CD4-positive, alpha-beta memory T cell (primary cell): ENCODE measurements at regions not wholly inside any gene's neighbourhood (a gene's known extent, or its start where the extent isn't known, plus 50 kb on each side); places are given as distances from the start of the nearest gene placed in this dataset.

Experiments
- CTCF ChIA-PET: fragments of 350-600 bp; sonication (Branson Sonifier 250); formaldehyde crosslinking; loops from one replicate; lab custom pipeline; 2021; ENCODE audit warnings: inconsistent platforms; ENCODE audit not compliant: partially characterized antibody; lab: Charles Lee
- POLR2A ChIA-PET: fragments of 350-600 bp; sonication (Branson Sonifier 250); formaldehyde crosslinking; loops from one replicate; lab custom pipeline; 2021; ENCODE audit not compliant: partially characterized antibody; lab: Charles Lee
- DNase-seq, 5 donors: peaks; one replicate each; pipeline versions ENCODE4 v3.0.0 to v3.0.0-alpha.2; 2020 to 2022; ENCODE audit warnings: mixed read lengths in 1 of 5
- H3K27ac ChIP-seq: one replicate; pipeline ENCODE4 v1.7.0; 2013; ENCODE audit warnings: low read depth, low read length
- H3K27me3 ChIP-seq: 2 replicates; pipeline ENCODE4 v1.7.0; 2013; ENCODE audit warnings: mild to moderate bottlenecking, low read length, moderate library complexity; ENCODE audit not compliant: insufficient read depth
- H3K36me3 ChIP-seq: 2 replicates; pipeline ENCODE4 v1.7.0; 2013; ENCODE audit warnings: mild to moderate bottlenecking, low read length, moderate library complexity; ENCODE audit not compliant: insufficient read depth
- H3K4me1 ChIP-seq: 2 replicates; pipeline ENCODE4 v1.7.0; 2013; ENCODE audit warnings: mild to moderate bottlenecking, low read length, moderate library complexity; ENCODE audit not compliant: insufficient read depth
- H3K4me3 ChIP-seq, 2 donors: one replicate each; pipeline ENCODE4 v1.7.0; 2013; ENCODE audit warnings: low read length in 2 of 2, mild to moderate bottlenecking in 1 of 2
- H3K9me3 ChIP-seq, 2 donors: one replicate each; pipeline ENCODE4 v1.7.0; 2013; ENCODE audit warnings: low read length in 2 of 2, control low read depth in 1 of 2; ENCODE audit not compliant: control insufficient read depth in 1 of 2
- H3K27ac Mint-ChIP-seq, 7 donors: one replicate each; pipeline ENCODE4 v1.8.0; 2020 to 2021; ENCODE audit warnings: mixed read lengths in 7 of 7, mild to moderate bottlenecking in 6 of 7, inconsistent platforms in 3 of 7, moderate library complexity in 3 of 7
- H3K27me3 Mint-ChIP-seq, 2 donors: one replicate each; pipeline ENCODE4 v1.8.0; 2020 to 2021; ENCODE audit warnings: mixed read lengths in 2 of 2
- H3K36me3 Mint-ChIP-seq, 2 donors: one replicate each; pipeline ENCODE4 v1.8.0; 2020 to 2021; ENCODE audit warnings: mixed read lengths in 2 of 2, inconsistent platforms in 1 of 2, mild to moderate bottlenecking in 1 of 2
- H3K4me1 Mint-ChIP-seq, 4 donors: one replicate each; pipeline ENCODE4 v1.8.0; 2020 to 2021; ENCODE audit warnings: mixed read lengths in 4 of 4, mild to moderate bottlenecking in 1 of 4
- H3K4me3 Mint-ChIP-seq, 8 donors: one replicate each; pipeline ENCODE4 v1.8.0; 2020 to 2021; ENCODE audit warnings: mixed read lengths in 8 of 8, mild to moderate bottlenecking in 7 of 8, moderate library complexity in 6 of 8, inconsistent platforms in 3 of 8
- H3K9me3 Mint-ChIP-seq, 8 donors: one replicate each; pipeline ENCODE4 v1.8.0; 2020 to 2021; ENCODE audit warnings: mixed read lengths in 8 of 8, mild to moderate bottlenecking in 5 of 8, inconsistent platforms in 3 of 8, moderate library complexity in 1 of 8
- intact Hi-C: fragments of 100-400 bp; cut with micrococcal nuclease; formaldehyde crosslinking; loops from one replicate; pipeline ENCODE4 v1.15.1; 2023

GRCh38 chr4:111943796-111944203, 201.5 kb upstream of the FAM241A start:
- no peaks in the 10 kb centered on the region for H3K36me3 ChIP-seq
- H3K27ac ChIP-seq, result no peak overlapping the region
- H3K4me3 ChIP-seq, result no peak overlapping the region
- no peaks in the 10 kb centered on the region for H3K9me3 Mint-ChIP-seq
- H3K36me3 Mint-ChIP-seq, result no peaks in the 10 kb centered on the region
- no peaks in the 10 kb centered on the region for H3K27me3 ChIP-seq
- H3K9me3 ChIP-seq, result no peaks in the 10 kb centered on the region
- H3K4me1 Mint-ChIP-seq, result no peaks in the 10 kb centered on the region
- intact Hi-C loops, result no loop called here
- ChIA-PET POLR2A (no interaction called here), CTCF (no interaction called here)
- DNase-seq, result no peak
- no peaks in the 10 kb centered on the region for H3K27me3 Mint-ChIP-seq
- H3K4me3 Mint-ChIP-seq, result no peak overlapping the region
- no peak overlapping the region for H3K27ac Mint-ChIP-seq
- H3K4me1 ChIP-seq, result no peaks in the 10 kb centered on the region

- ChIA-PET CTCF (no interaction called here), POLR2A (no interaction called here)
- Histone ChIP-seq H3K4me3 (no peak overlapping the region), H3K27ac (no peak overlapping the region), H3K27me3 (no peaks in the 10 kb centered on the region), H3K9me3 (no peaks in the 10 kb centered on the region), H3K4me1 (no peaks in the 10 kb centered on the region), H3K36me3 (no peaks in the 10 kb centered on the region)
- no peak for DNase-seq
- intact Hi-C loops, result no loop called here
- peaks cover 0 to 5% (median 0%) of the 10 kb centered on the region in 8 donors for H3K9me3 Mint-ChIP-seq
- H3K27me3 Mint-ChIP-seq, result no peaks in the 10 kb centered on the region
- no peaks in the 10 kb centered on the region for H3K36me3 Mint-ChIP-seq
- no peak overlapping the region for H3K27ac Mint-ChIP-seq
- no peaks in the 10 kb centered on the region for H3K4me1 Mint-ChIP-seq
- no peak overlapping the region for H3K4me3 Mint-ChIP-seq
Observed at GRCh38 chr4:111945014-111945413, 200.2 kb upstream of the FAM241A start.

- H3K36me3 ChIP-seq, result no peaks in the 10 kb centered on the region
- H3K4me3 ChIP-seq, result no peak overlapping the region
- H3K9me3 ChIP-seq, result no peaks in the 10 kb centered on the region
- ChIA-PET CTCF (no interaction called here), POLR2A (no interaction called here)
- Mint-ChIP-seq H3K9me3 (peaks cover 0 to 18% (median 0%) of the 10 kb centered on the region in 8 donors), H3K36me3 (no peaks in the 10 kb centered on the region), H3K4me1 (no peaks in the 10 kb centered on the region), H3K27ac (no peak overlapping the region), H3K27me3 (peaks cover 0 to 1% of the 10 kb centered on the region in 2 donors), H3K4me3 (no peak overlapping the region)
- no peaks in the 10 kb centered on the region for H3K27me3 ChIP-seq
- intact Hi-C loops, result no loop called here
- no peak for DNase-seq
- no peak overlapping the region for H3K27ac ChIP-seq
- no peaks in the 10 kb centered on the region for H3K4me1 ChIP-seq
Observed at GRCh38 chr4:111946800-111947199, 198.5 kb upstream of the FAM241A start.

GRCh38 chr4:111952688-111953087, 192.6 kb upstream of the FAM241A start:
- H3K4me3 Mint-ChIP-seq, result no peak overlapping the region
- H3K27ac ChIP-seq, result no peak overlapping the region

DNA sequence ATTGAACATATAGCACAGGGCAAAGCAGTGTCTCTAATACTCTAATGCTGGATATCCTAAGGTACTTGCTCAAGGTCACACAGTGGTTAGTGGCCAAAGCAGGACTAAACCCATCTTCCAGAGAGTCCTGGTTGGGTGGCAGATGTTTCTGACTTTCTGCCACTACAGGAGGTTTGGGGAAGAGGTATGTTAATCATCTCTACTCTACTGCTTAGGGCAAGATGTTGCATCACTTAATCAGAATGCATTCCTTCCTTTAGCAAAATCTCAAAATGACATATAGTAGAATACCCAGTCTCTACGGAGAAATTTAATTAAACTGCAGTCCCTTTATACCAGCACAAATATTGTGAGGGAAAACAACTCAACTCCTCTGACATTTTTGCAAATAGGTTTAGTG, 190.7 kb upstream of the FAM241A start:
- Mint-ChIP-seq H3K4me1 (no peaks in the 10 kb centered on the region), H3K36me3 (no peaks in the 10 kb centered on the region), H3K27ac (no peak overlapping the region), H3K9me3 (peaks cover 0 to 17% (median under 1%) of the 10 kb centered on the region in 8 donors), H3K4me3 (no peak overlapping the region), H3K27me3 (peaks cover 0 to 1% of the 10 kb centered on the region in 2 donors)
- no peak for DNase-seq
- Histone ChIP-seq H3K4me1 (no peaks in the 10 kb centered on the region), H3K9me3 (no peaks in the 10 kb centered on the region), H3K27ac (no peak overlapping the region), H3K36me3 (no peaks in the 10 kb centered on the region), H3K4me3 (no peak overlapping the region), H3K27me3 (no peaks in the 10 kb centered on the region)
- ChIA-PET CTCF (no interaction called here), POLR2A (no interaction called here)
- intact Hi-C loops, result no loop called here

More at GRCh38 chr4:111952688-111953087, 192.6 kb upstream of the FAM241A start:
- H3K9me3 ChIP-seq, result no peaks in the 10 kb centered on the region
- CTCF ChIA-PET, result no interaction called here
- H3K4me1 Mint-ChIP-seq, result no peaks in the 10 kb centered on the region
- no peaks in the 10 kb centered on the region for H3K27me3 ChIP-seq
- H3K9me3 Mint-ChIP-seq, result peaks cover 0 to 18% (median under 1%) of the 10 kb centered on the region in 8 donors
- no peak for DNase-seq
- no peaks in the 10 kb centered on the region for H3K36me3 ChIP-seq
- no peak overlapping the region for H3K4me3 ChIP-seq
- H3K36me3 Mint-ChIP-seq, result no peaks in the 10 kb centered on the region
- H3K27ac Mint-ChIP-seq, result no peak overlapping the region
- peaks cover 0 to 1% of the 10 kb centered on the region in 2 donors for H3K27me3 Mint-ChIP-seq
- H3K4me1 ChIP-seq, result no peaks in the 10 kb centered on the region
- intact Hi-C loops, result no loop called here
- POLR2A ChIA-PET, result no interaction called here

DNA sequence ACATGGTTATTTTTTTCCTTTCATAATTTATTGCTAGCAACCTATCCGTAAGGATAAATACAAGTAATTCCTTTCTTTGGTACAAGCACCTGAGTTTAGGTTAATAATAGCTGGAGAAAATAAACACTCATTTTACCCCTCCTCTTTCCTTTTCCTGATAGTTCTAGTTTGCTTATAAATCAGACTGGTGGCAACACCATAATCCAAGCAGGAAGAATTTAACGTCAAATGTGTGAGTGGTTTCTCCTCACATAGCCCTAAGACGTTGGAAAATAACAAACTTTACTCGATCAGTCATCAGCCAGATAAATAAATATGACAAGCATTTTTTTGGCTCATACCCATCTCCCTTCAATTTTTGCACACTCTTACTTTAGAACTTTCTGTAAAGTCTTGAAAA, 190.3 kb upstream of the FAM241A start:
- Mint-ChIP-seq H3K27me3 (peaks cover 0 to 1% of the 10 kb centered on the region in 2 donors), H3K36me3 (no peaks in the 10 kb centered on the region), H3K4me1 (no peaks in the 10 kb centered on the region), H3K4me3 (no peak overlapping the region), H3K9me3 (peaks cover 0 to 13% (median under 1%) of the 10 kb centered on the region in 8 donors), H3K27ac (no peak overlapping the region)
- H3K27me3 ChIP-seq, result no peaks in the 10 kb centered on the region
- DNase-seq, result no peak
- H3K4me3 ChIP-seq, result no peak overlapping the region
- H3K4me1 ChIP-seq, result no peaks in the 10 kb centered on the region
- no peaks in the 10 kb centered on the region for H3K9me3 ChIP-seq
- H3K27ac ChIP-seq, result no peak overlapping the region
- ChIA-PET POLR2A (no interaction called here), CTCF (no interaction called here)
- no peaks in the 10 kb centered on the region for H3K36me3 ChIP-seq
- intact Hi-C loops, result no loop called here

- CTCF ChIA-PET, result no interaction called here
- H3K4me1 ChIP-seq, result no peaks in the 10 kb centered on the region
- no peak overlapping the region for H3K27ac ChIP-seq
- H3K9me3 Mint-ChIP-seq, result peaks cover 0 to 2% (median 0%) of the 10 kb centered on the region in 8 donors
- no peaks in the 10 kb centered on the region for H3K36me3 ChIP-seq
- no peaks in the 10 kb centered on the region for H3K27me3 ChIP-seq
- no peak for DNase-seq
- no peak overlapping the region for H3K4me3 ChIP-seq
- H3K36me3 Mint-ChIP-seq, result no peaks in the 10 kb centered on the region
- H3K27ac Mint-ChIP-seq, result no peak overlapping the region
- POLR2A ChIA-PET, result no interaction called here
- no peaks in the 10 kb centered on the region for H3K4me1 Mint-ChIP-seq
- H3K4me3 Mint-ChIP-seq, result no peak overlapping the region
- intact Hi-C loops, result no loop called here
- H3K9me3 ChIP-seq, result no peaks in the 10 kb centered on the region
- no peaks in the 10 kb centered on the region for H3K27me3 Mint-ChIP-seq
Observed at GRCh38 chr4:111957116-111957515, 188.1 kb upstream of the FAM241A start.

- peaks cover 0 to 2% (median 0%) of the 10 kb centered on the region in 8 donors for H3K9me3 Mint-ChIP-seq
- intact Hi-C loops, result no loop called here
Observed at GRCh38 chr4:111957997-111958396, 187.3 kb upstream of the FAM241A start.

More at GRCh38 chr4:111957997-111958396, 187.3 kb upstream of the FAM241A start:
- Histone ChIP-seq H3K27me3 (no peaks in the 10 kb centered on the region), H3K27ac (no peak overlapping the region), H3K4me3 (no peak overlapping the region), H3K36me3 (no peaks in the 10 kb centered on the region), H3K4me1 (no peaks in the 10 kb centered on the region), H3K9me3 (no peaks in the 10 kb centered on the region)
- Mint-ChIP-seq H3K4me3 (no peak overlapping the region), H3K4me1 (no peaks in the 10 kb centered on the region), H3K36me3 (no peaks in the 10 kb centered on the region), H3K27me3 (no peaks in the 10 kb centered on the region), H3K27ac (no peak overlapping the region)
- POLR2A ChIA-PET, result no interaction called here
- CTCF ChIA-PET, result no interaction called here
- no peak for DNase-seq
